K562 (cell line): ENCODE measurements at regions not wholly inside any gene's neighbourhood (a gene's known extent, or its start where the extent isn't known, plus 50 kb on each side); places are given as distances from the start of the nearest gene placed in this dataset.

Experiments
- ATAC-seq: fragments of 200-7000 bp; cut with Tn5 transposase; 3 replicates; pipeline ENCODE4 v1.9.1; 2020; ENCODE audit warnings: moderate library complexity
- BruUV-seq: library from RNA; stranded (reverse); fragments of 400-500 nt; replicated peaks from 2 replicates; lab custom pipeline; 2021; lab: Mats Ljungman, UMichigan
- CTCF ChIA-PET: fragments of 300-600 bp; formaldehyde crosslinking; extraction: SDS; loops from one replicate; lab custom pipeline; 2021; ENCODE audit warnings: low intra/inter-chr PET ratio; lab: Yijun Ruan, JAX
- POLR2A ChIA-PET: fragments of 300-600, 350-650 bp; sonication (Branson Sonifier 250); formaldehyde crosslinking; extraction: SDS; loops from one replicate; lab custom pipeline; 2021; ENCODE audit warnings: antibody characterized with exemption, inconsistent platforms; lab: Yijun Ruan, JAX
- DNase-seq, 4 experiments: peaks; one replicate each; pipeline versions ENCODE4 v3.0.0 to v3.0.0-alpha.2; 2011 to 2018; ENCODE audit warnings: low spot score in 3 of 4, mixed read lengths in 3 of 4; ENCODE audit errors: extremely low read depth in 1 of 4
- FAIRE-seq: peaks from 2 replicates; lab custom pipeline; 2011; peaks lifted over from hg19 to GRCh38; lab: Jason Lieb, UNC
- H2AFZ ChIP-seq: 2 replicates; pipeline ENCODE4 v1.6.0; 2011; ENCODE audit warnings: low read depth, low read length, control low read depth, inconsistent platforms
- H3K27ac ChIP-seq: fragments of 200-600 bp; 3 replicates; pipeline ENCODE4 v1.8.0; 2011; ENCODE audit warnings: low read depth, mild to moderate bottlenecking, control low read depth, inconsistent platforms, low read length, moderate library complexity, mixed read lengths; ENCODE audit errors: extremely low read depth
- H3K27me3 ChIP-seq, 2 experiments: fragments of 300-600 bp in 1 of 2; 2 replicates in 1 of 2; 3 replicates in 1 of 2; pipeline versions ENCODE4 v1.6.0 to v1.8.0; 2011; ENCODE audit warnings: inconsistent platforms in 2 of 2, low read length in 2 of 2, mild to moderate bottlenecking in 1 of 2, mixed read lengths in 1 of 2, moderate library complexity in 1 of 2; ENCODE audit not compliant: control insufficient read depth in 2 of 2, insufficient read depth in 2 of 2
- H3K36me3 ChIP-seq: fragments of 300-600 bp; 3 replicates; pipeline ENCODE4 v1.8.0; 2011; ENCODE audit warnings: mild to moderate bottlenecking, low read length, inconsistent platforms; ENCODE audit not compliant: control insufficient read depth, insufficient read depth
- H3K4me1 ChIP-seq, 2 experiments: fragments of 200-600 bp in 1 of 2; replicated peaks in 1 of 2; 2 replicates in 1 of 2; 3 replicates in 1 of 2; pipeline versions ENCODE4 v1.5.1 to v1.8.0; 2011; ENCODE audit warnings: inconsistent platforms in 2 of 2, low read length in 2 of 2, mild to moderate bottlenecking in 1 of 2, mixed read lengths in 1 of 2, moderate library complexity in 1 of 2; ENCODE audit not compliant: control insufficient read depth in 2 of 2, insufficient read depth in 2 of 2
- H3K4me2 ChIP-seq: 2 replicates; pipeline ENCODE4 v1.6.1; 2011; ENCODE audit warnings: low read length, control low read depth, inconsistent platforms, mixed read lengths; ENCODE audit not compliant: insufficient read depth
- H3K4me3 ChIP-seq: fragments of 200-600 bp; sonication (generic), shearing (Covaris generic); 2 replicates; pipeline ENCODE4 v1.5.1; 2016; ENCODE audit warnings: control low read depth, inconsistent platforms
- H3K79me2 ChIP-seq: fragments of 200-600 bp; 3 replicates; pipeline ENCODE4 v1.8.0; 2011; ENCODE audit warnings: low read length, inconsistent platforms; ENCODE audit not compliant: control insufficient read depth, insufficient read depth
- H3K9ac ChIP-seq, 2 experiments: 2 replicates each; pipeline versions ENCODE4 v1.6.0 to v1.6.1; 2011; ENCODE audit warnings: low read depth in 2 of 2, low read length in 2 of 2, control low read depth in 1 of 2, inconsistent platforms in 1 of 2, mild to moderate bottlenecking in 1 of 2, mixed read lengths in 1 of 2; ENCODE audit not compliant: insufficient read depth in 1 of 2
- H3K9me1 ChIP-seq: one replicate; pipeline ENCODE4 v1.6.0; 2011; ENCODE audit warnings: inconsistent platforms, mild to moderate bottlenecking, low read length, moderate library complexity; ENCODE audit not compliant: control insufficient read depth, insufficient read depth
- H3K9me3 ChIP-seq: replicated peaks from 2 replicates; pipeline ENCODE4 v1.5.1; 2011; ENCODE audit warnings: low read depth, low read length, inconsistent platforms; ENCODE audit not compliant: control insufficient read depth, insufficient read depth
- H4K20me1 ChIP-seq: replicated peaks from 2 replicates; pipeline ENCODE4 v1.6.1; 2011; ENCODE audit warnings: low read length, inconsistent platforms, mixed read lengths; ENCODE audit not compliant: control insufficient read depth, insufficient read depth
- AFF1 ChIP-seq, 2 experiments: fragments of 450-650 bp; IDR thresholded peaks; 2 replicates each; pipeline ENCODE4 v1.6.1; 2018; ENCODE audit warnings: mild to moderate bottlenecking in 2 of 2, low read depth in 1 of 2; ENCODE audit not compliant: partially characterized antibody in 2 of 2
- CTCF ChIP-seq, 3 experiments: IDR thresholded peaks in 2 of 3; conservative IDR thresholded peaks in 1 of 3; 2 replicates each; pipeline ENCODE4 v1.5.1; 2011 to 2012; ENCODE audit warnings: low read length in 3 of 3, mild to moderate bottlenecking in 3 of 3, control low read depth in 2 of 3, improper control_type of control experiment in 1 of 3, inconsistent platforms in 1 of 3, low read depth in 1 of 3, mixed read lengths in 1 of 3, moderate library complexity in 1 of 3; ENCODE audit not compliant: insufficient read depth in 2 of 3
- NRF1 ChIP-seq, 2 experiments: fragments of 450-650 bp; IDR thresholded peaks in 1 of 2; conservative IDR thresholded peaks in 1 of 2; 2 replicates each; pipeline ENCODE4 v1.6.1; 2014; ENCODE audit warnings: mild to moderate bottlenecking in 2 of 2
- PPARD ChIP-seq: fragments of 250-450 bp; sonication (Bioruptor Pico); IDR thresholded peaks from 2 replicates; pipeline ENCODE4 v1.8.0; 2022; ENCODE audit warnings: inconsistent platforms, mild to moderate bottlenecking, moderate library complexity
- WGBS: fragments of 100-300 bp; shearing (Covaris generic); methylation state at CpG from one replicate; pipeline ENCODE4 v1.1.6; 2016; ENCODE audit warnings: low coverage, mixed read lengths; ENCODE audit not compliant: insufficient coverage; ENCODE audit errors: missing lambda C conversion rate; 5-methylcytosine and 5-hydroxymethylcytosine counted together
- in situ Hi-C: fragments of 300-500 bp; cut with MboI; formaldehyde crosslinking; loops from 4 replicates; pipeline ENCODE4 v1.15.0; 2018; ENCODE audit warnings: inconsistent platforms, mixed read lengths
- intact Hi-C: fragments of 100-400 bp; cut with micrococcal nuclease; formaldehyde crosslinking; loops from 2 replicates; pipeline ENCODE4 v1.14.2; 2022

GRCh38 chr7:32381024-32381601 is 109.1 kb downstream of the LSM5 start:
- H2AFZ ChIP-seq = no peak overlapping the region
- FAIRE-seq = peak; percentile 6
- no peaks in the 10 kb centered on the region for H3K36me3 ChIP-seq
- POLR2A ChIA-PET = no interaction called here
- H4K20me1 ChIP-seq = no peaks in the 10 kb centered on the region
- H3K27me3 ChIP-seq = peaks cover 0 to 4% of the 10 kb centered on the region in 2 experiments; a peak in 3 of 5 replicates
- no peaks in the 10 kb centered on the region for H3K79me2 ChIP-seq
- H3K9me3 ChIP-seq = no peaks in the 10 kb centered on the region
- no peak overlapping the region for H3K9ac ChIP-seq
- ATAC-seq = peak; percentile 87
- H3K4me1 ChIP-seq = no peaks in the 10 kb centered on the region
- no peak overlapping the region for H3K4me2 ChIP-seq
- intact Hi-C loops = no loop called here
- DNase-seq = peak in 2 of 4 experiments; percentile 7 to 14
- no peaks in the 10 kb centered on the region for H3K9me1 ChIP-seq
- no peak overlapping the region for H3K27ac ChIP-seq
- WGBS = 1% methylated on average over 4 of the region's 4 CpGs
- in situ Hi-C loops = no loop called here
- no peak overlapping the region for H3K4me3 ChIP-seq
- CTCF ChIA-PET = no interaction called here
- TF ChIP-seq NRF1 (conservative IDR thresholded peaks at IDR 0.05 in 1 of 2, IDR thresholded peaks at IDR 0.05 in 1 of 2) = no peak
- TF ChIP-seq AFF1 (IDR thresholded peaks at IDR 0.05; ENCODE audit: low read depth in 1 of 2, partially characterized antibody in 2 of 2) = no peak
- peak in 1 of 3 experiments; percentile 24; a peak in 2 of 6 replicates for TF ChIP-seq CTCF (IDR thresholded peaks at IDR 0.05 in 2 of 3, conservative IDR thresholded peaks at IDR 0.05 in 1 of 3; ENCODE audit: insufficient read depth in 2 of 3, low read depth in 1 of 3, low read length in 3 of 3)
- TF ChIP-seq PPARD (CRISPR knock-in tag) = no peak
- BruUV-seq = no TSS peak
